Kidney (tissue), 13 donors: ENCODE measurements at regions not wholly inside any gene's neighbourhood (a gene's known extent, or its start where the extent isn't known, plus 50 kb on each side); places are given as distances from the start of the nearest gene placed in this dataset.

ENCODE experiments used
- DNase-seq, 5 donors: peaks; one replicate each; pipeline ENCODE4 v3.0.0-alpha.2; 2013 to 2020
- FAIRE-seq: peaks from 2 replicates; lab custom pipeline; 2012; peaks lifted over from hg19 to GRCh38; lab: Jason Lieb, UNC
- H3K27ac ChIP-seq, 2 donors: one replicate each; pipeline ENCODE4 v1.7.0; 2013; ENCODE audit warnings: low read depth in 2 of 2, low read length in 2 of 2, inconsistent platforms in 1 of 2
- H3K27me3 ChIP-seq: one replicate; pipeline ENCODE4 v1.7.1; 2013; ENCODE audit warnings: low read length, inconsistent platforms; ENCODE audit not compliant: control insufficient read depth, insufficient read depth
- H3K36me3 ChIP-seq, 3 donors: one replicate each; pipeline versions ENCODE4 v1.7.0 to v1.7.1; 2013; ENCODE audit warnings: low read length in 3 of 3, control low read depth in 1 of 3, inconsistent platforms in 1 of 3; ENCODE audit not compliant: insufficient read depth in 3 of 3, control insufficient read depth in 2 of 3
- H3K4me1 ChIP-seq, 3 donors: one replicate each; pipeline versions ENCODE4 v1.7.0 to v1.7.1; 2013; ENCODE audit warnings: low read length in 3 of 3, inconsistent platforms in 1 of 3, low read depth in 1 of 3; ENCODE audit not compliant: control insufficient read depth in 2 of 3, insufficient read depth in 2 of 3
- H3K4me3 ChIP-seq, 3 donors: one replicate each; pipeline versions ENCODE4 v1.7.0 to v1.8.1; 2013; ENCODE audit warnings: low read length in 3 of 3, control low read depth in 1 of 3, inconsistent platforms in 1 of 3
- H3K9ac ChIP-seq, 3 donors: one replicate each; pipeline versions ENCODE4 v1.7.0 to v1.7.1; 2013; ENCODE audit warnings: low read length in 3 of 3, control low read depth in 1 of 3, inconsistent platforms in 1 of 3
- H3K9me3 ChIP-seq, 3 donors: one replicate each; pipeline versions ENCODE4 v1.7.0 to v1.7.1; 2013; ENCODE audit warnings: low read length in 3 of 3, control low read depth in 1 of 3, inconsistent platforms in 1 of 3; ENCODE audit not compliant: control insufficient read depth in 2 of 3, insufficient read depth in 1 of 3
- intact Hi-C: fragments of 100-400 bp; cut with DNase I; formaldehyde crosslinking; loops from one replicate; pipeline ENCODE4 v1.11.1; 2022
- TF ChIP-seq, protein P1 (sequence below): IDR thresholded peaks from 3 replicates; pipeline ENCODE4 v1.5.1; 2012; ENCODE audit warnings: mild to moderate bottlenecking, moderate library complexity, borderline replicate concordance; ENCODE audit not compliant: insufficient read depth; ENCODE audit errors: extremely low read depth
- donor health status: control.
- donor health status: control.
- donor health status: control.
- donor health status: control.
- donor health status: control.
- donor health status: DM: yes; HTN: yes; CAD: no.
- donor health status: Normal renal cell carcinoma (clear cell type).

DNA sequence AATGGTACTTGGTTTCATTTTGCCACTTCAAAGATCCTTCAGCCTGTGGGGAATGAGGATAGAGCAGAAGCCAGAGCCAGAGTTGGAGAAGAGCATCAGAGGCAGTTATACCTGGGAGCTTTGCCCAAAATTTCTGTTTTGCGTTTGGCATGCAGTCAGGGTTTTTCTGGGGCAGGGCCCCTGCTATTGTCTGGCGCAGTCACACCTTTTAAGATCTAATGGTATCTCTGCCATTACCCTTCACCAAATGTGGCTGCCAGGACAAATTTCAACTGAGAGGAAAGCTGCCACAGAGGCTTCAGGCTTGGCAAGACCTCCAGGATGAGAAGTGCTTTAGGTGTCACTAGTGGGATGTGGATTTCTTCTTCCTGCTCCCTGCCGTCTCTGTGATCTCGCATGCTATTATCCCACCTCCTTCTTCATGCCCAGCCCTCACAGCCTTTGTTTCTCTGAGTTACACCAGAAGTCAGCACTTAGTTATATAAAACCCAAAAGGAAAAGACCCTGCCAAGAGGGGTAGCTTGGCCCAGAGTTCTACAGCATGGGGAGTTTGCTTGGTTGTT, 357.0 kb downstream of the TLE4 start:
- no peak for DNase-seq
- no peaks in the 10 kb centered on the region for H3K36me3 ChIP-seq
- FAIRE-seq: no peak
- intact Hi-C loops: no loop called here
- H3K9ac ChIP-seq: no peak overlapping the region
- TF ChIP-seq, protein P1, sequence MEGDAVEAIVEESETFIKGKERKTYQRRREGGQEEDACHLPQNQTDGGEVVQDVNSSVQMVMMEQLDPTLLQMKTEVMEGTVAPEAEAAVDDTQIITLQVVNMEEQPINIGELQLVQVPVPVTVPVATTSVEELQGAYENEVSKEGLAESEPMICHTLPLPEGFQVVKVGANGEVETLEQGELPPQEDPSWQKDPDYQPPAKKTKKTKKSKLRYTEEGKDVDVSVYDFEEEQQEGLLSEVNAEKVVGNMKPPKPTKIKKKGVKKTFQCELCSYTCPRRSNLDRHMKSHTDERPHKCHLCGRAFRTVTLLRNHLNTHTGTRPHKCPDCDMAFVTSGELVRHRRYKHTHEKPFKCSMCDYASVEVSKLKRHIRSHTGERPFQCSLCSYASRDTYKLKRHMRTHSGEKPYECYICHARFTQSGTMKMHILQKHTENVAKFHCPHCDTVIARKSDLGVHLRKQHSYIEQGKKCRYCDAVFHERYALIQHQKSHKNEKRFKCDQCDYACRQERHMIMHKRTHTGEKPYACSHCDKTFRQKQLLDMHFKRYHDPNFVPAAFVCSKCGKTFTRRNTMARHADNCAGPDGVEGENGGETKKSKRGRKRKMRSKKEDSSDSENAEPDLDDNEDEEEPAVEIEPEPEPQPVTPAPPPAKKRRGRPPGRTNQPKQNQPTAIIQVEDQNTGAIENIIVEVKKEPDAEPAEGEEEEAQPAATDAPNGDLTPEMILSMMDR: no peak
- no peaks in the 10 kb centered on the region for H3K27me3 ChIP-seq
- H3K9me3 ChIP-seq: no peaks in the 10 kb centered on the region
- H3K4me3 ChIP-seq: no peak overlapping the region
- H3K27ac ChIP-seq: no peak overlapping the region
- H3K4me1 ChIP-seq: no peaks in the 10 kb centered on the region

DNA sequence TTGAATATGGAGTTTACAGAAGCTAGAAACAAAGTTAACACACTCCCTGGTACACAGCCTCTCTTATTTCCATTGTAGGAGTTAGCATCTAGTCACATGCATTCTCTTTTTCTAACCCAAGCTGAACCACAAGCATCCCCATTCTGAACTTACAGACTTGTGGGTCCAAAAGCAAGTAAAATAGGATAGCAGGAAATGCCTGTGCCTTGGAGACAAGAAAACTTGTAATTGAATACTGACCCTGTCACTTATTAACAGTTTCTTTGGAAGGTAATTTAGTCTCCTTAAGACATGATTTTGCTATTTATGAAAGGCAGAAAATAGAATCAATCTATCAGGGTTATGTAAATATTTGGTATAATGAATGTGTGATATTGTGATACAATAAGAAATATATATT, 353.6 kb downstream of the TLE4 start:
- FAIRE-seq (peak; percentile 11), DNase-seq (peak in 2 of 5 donors; percentile 22 to 38)
- H3K27ac ChIP-seq: no peak overlapping the region

DNA sequence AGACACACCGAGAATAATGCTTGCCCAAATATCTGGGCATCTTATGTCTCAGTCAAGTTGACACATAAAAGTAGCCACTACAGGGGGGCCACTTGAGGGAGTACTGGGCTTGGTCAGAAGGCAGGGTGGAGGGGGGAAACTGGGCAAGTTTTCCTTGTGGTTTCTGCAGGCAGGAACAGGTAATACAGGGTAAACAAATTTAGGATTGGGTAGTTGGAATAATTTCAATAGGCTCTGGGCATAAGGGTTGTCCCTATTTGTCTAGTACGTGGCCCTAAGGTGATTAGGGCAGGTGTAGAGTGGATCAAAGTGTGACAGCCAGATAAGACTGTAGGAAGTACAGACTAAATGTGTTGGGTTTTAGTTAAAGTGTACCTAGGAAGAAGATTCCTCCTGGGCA, 353.1 kb downstream of the TLE4 start:
- FAIRE-seq: no peak

More for the DNA sequence above, 353.6 kb downstream of the TLE4 start:
- H3K9ac ChIP-seq: no peak overlapping the region
- TF ChIP-seq, protein P1: no peak
- no peaks in the 10 kb centered on the region for H3K9me3 ChIP-seq
- no peak overlapping the region for H3K4me3 ChIP-seq
- intact Hi-C loops: no loop called here
- no peaks in the 10 kb centered on the region for H3K4me1 ChIP-seq
- H3K36me3 ChIP-seq: no peaks in the 10 kb centered on the region
- no peaks in the 10 kb centered on the region for H3K27me3 ChIP-seq

More for the DNA sequence above, 353.1 kb downstream of the TLE4 start:
- no peak for DNase-seq
- no peak overlapping the region for H3K27ac ChIP-seq
- no peak overlapping the region for H3K4me3 ChIP-seq
- intact Hi-C loops: no loop called here
- no peak overlapping the region for H3K9ac ChIP-seq
- no peaks in the 10 kb centered on the region for H3K4me1 ChIP-seq
- no peaks in the 10 kb centered on the region for H3K27me3 ChIP-seq
- H3K9me3 ChIP-seq: no peaks in the 10 kb centered on the region
- no peaks in the 10 kb centered on the region for H3K36me3 ChIP-seq
- TF ChIP-seq, protein P1: no peak
